PC-3 (cell line): ENCODE measurements at regions not wholly inside any gene's neighbourhood (a gene's known extent, or its start where the extent isn't known, plus 50 kb on each side); places are given as distances from the start of the nearest gene placed in this dataset.

Experiments used
- CTCF ChIP-seq: fragments of 300-600 bp; sonication (generic); conservative IDR thresholded peaks from 2 replicates; pipeline ENCODE4 v1.5.1; 2017; ENCODE audit warnings: antibody characterized with exemption, low read depth, mild to moderate bottlenecking, low read length
- EZH2 ChIP-seq: fragments of 300-600 bp; sonication (generic); IDR thresholded peaks from one replicate; pipeline ENCODE4 v1.6.1; 2017; ENCODE audit warnings: antibody characterized with exemption, mild to moderate bottlenecking, low read length; ENCODE audit not compliant: unreplicated experiment
- EZH2phosphoT487 ChIP-seq: fragments of 300-600 bp; sonication (generic); IDR thresholded peaks from 2 replicates; pipeline ENCODE4 v1.6.1; 2018; ENCODE audit warnings: mild to moderate bottlenecking, antibody characterized with exemption, low read length, borderline replicate concordance

- TF ChIP-seq CTCF = no peak
- TF ChIP-seq EZH2 = no peak
- TF ChIP-seq EZH2phosphoT487 = no peak
These were observed 1220.9 kb upstream of the CDH6 start for GRCh38 chr5:29972597-29972996.
